ENCODE measurements at regions not wholly inside any gene's neighbourhood (a gene's known extent, or its start where the extent isn't known, plus 50 kb on each side); places are given as distances from the start of the nearest gene placed in this dataset.
"Not testable (repeated sequence)": the region's sequence is repeated elsewhere in the genome, so short reads cannot be mapped to it uniquely, and the experiment has no call there.

- DNase-seq, result no peak
These were observed 65.6 kb upstream of the ATP5MC3 start for GRCh38 chr2:175247159-175247558.

- no peak for DNase-seq
These were observed 63.2 kb upstream of the ATP5MC3 start for GRCh38 chr2:175244697-175245096.

GRCh38 chr2:175241691-175242090 is 60.2 kb upstream of the ATP5MC3 start:
- DNase-seq, result no peak

GRCh38 chr2:175240033-175240432 is 58.5 kb upstream of the ATP5MC3 start:
- DNase-seq, result not testable (repeated sequence)

GRCh38 chr2:175236930-175237329 is 55.4 kb upstream of the ATP5MC3 start:
- DNase-seq, result no peak

- no peak for DNase-seq
These were observed 53.1 kb upstream of the ATP5MC3 start for GRCh38 chr2:175234650-175235049.

GRCh38 chr2:175234153-175234552 is 52.6 kb upstream of the ATP5MC3 start:
- DNase-seq, result peak; percentile 24

GRCh38 chr2:175233135-175233719 is 51.7 kb upstream of the ATP5MC3 start:
- DNase-seq, result no peak
